Activated CD8-positive, alpha-beta memory T cell treated with anti-CD3 and anti-CD28 coated beads for 36 hours (primary cell): ENCODE measurements at regions not wholly inside any gene's neighbourhood (a gene's known extent, or its start where the extent isn't known, plus 50 kb on each side); places are given as distances from the start of the nearest gene placed in this dataset.
"Not testable (repeated sequence)": the region's sequence is repeated elsewhere in the genome, so short reads cannot be mapped to it uniquely, and the experiment has no call there.

Experiments used
- CTCF ChIA-PET: fragments of 350-600 bp; sonication (Branson Sonifier 250); formaldehyde crosslinking; loops from one replicate; lab custom pipeline; 2021; ENCODE audit warnings: antibody characterized with exemption; lab: Charles Lee
- POLR2A ChIA-PET: fragments of 350-600 bp; sonication (Branson Sonifier 250); formaldehyde crosslinking; loops from one replicate; lab custom pipeline; 2021; ENCODE audit warnings: antibody characterized with exemption; lab: Charles Lee

GRCh38 chr13:53447863-53448262 is 419.2 kb downstream of the OLFM4 start:
- ChIA-PET POLR2A (no interaction called here), CTCF (no interaction called here)

GRCh38 chr13:53452263-53452808 is 423.7 kb downstream of the OLFM4 start:
- CTCF ChIA-PET, POLR2A ChIA-PET: not testable (repeated sequence)

- ChIA-PET CTCF (no interaction called here), POLR2A (no interaction called here)
Observed at GRCh38 chr13:53460796-53461195, 432.2 kb downstream of the OLFM4 start.

- POLR2A ChIA-PET: no interaction called here
- CTCF ChIA-PET: no interaction called here
Observed at GRCh38 chr13:53463106-53463505, 434.5 kb downstream of the OLFM4 start.

- ChIA-PET CTCF (no interaction called here), POLR2A (no interaction called here)
Observed at GRCh38 chr13:53466576-53466975, 438.0 kb downstream of the OLFM4 start.

- CTCF ChIA-PET: no interaction called here
- POLR2A ChIA-PET: no interaction called here
Observed at GRCh38 chr13:53473397-53473796, 444.8 kb downstream of the OLFM4 start.

GRCh38 chr13:53474878-53475277 is 446.3 kb downstream of the OLFM4 start:
- ChIA-PET CTCF (no interaction called here), POLR2A (no interaction called here)

- ChIA-PET POLR2A (no interaction called here), CTCF (no interaction called here)
Observed at GRCh38 chr13:53490752-53491151, 462.1 kb downstream of the OLFM4 start.

GRCh38 chr13:53494406-53494805 is 465.8 kb downstream of the OLFM4 start:
- ChIA-PET CTCF (no interaction called here), POLR2A (no interaction called here)

- ChIA-PET CTCF (no interaction called here), POLR2A (no interaction called here)
Observed at GRCh38 chr13:53499576-53500133, 471.0 kb downstream of the OLFM4 start.

GRCh38 chr13:53501387-53501786 is 472.8 kb downstream of the OLFM4 start:
- ChIA-PET CTCF (no interaction called here), POLR2A (no interaction called here)

GRCh38 chr13:53507741-53508140 is 479.1 kb downstream of the OLFM4 start:
- ChIA-PET CTCF (no interaction called here), POLR2A (no interaction called here)

- ChIA-PET POLR2A (no interaction called here), CTCF (no interaction called here)
Observed at GRCh38 chr13:53512635-53513034, 484.0 kb downstream of the OLFM4 start.

- CTCF ChIA-PET: no interaction called here
- POLR2A ChIA-PET: no interaction called here
Observed at GRCh38 chr13:53513226-53513625, 484.6 kb downstream of the OLFM4 start.

- CTCF ChIA-PET: no interaction called here
- POLR2A ChIA-PET: no interaction called here
Observed at GRCh38 chr13:53520132-53520531, 491.5 kb downstream of the OLFM4 start.

GRCh38 chr13:53522034-53522433 is 493.4 kb downstream of the OLFM4 start:
- CTCF ChIA-PET: no interaction called here
- POLR2A ChIA-PET: no interaction called here

- POLR2A ChIA-PET: no interaction called here
- CTCF ChIA-PET: no interaction called here
Observed at GRCh38 chr13:53537586-53537985, 509.0 kb downstream of the OLFM4 start.

- POLR2A ChIA-PET: no interaction called here
- CTCF ChIA-PET: interaction anchor here (0.8 kb wide), 1 partner anchor 168 kb away, joined by 3 read pairs; no protein-coding TSS in a partner anchor
Observed at GRCh38 chr13:53545340-53545941, 516.8 kb downstream of the OLFM4 start.

GRCh38 chr13:53560556-53560955 is 531.9 kb downstream of the OLFM4 start:
- CTCF ChIA-PET: no interaction called here
- POLR2A ChIA-PET: no interaction called here

- ChIA-PET POLR2A (no interaction called here), CTCF (no interaction called here)
Observed at GRCh38 chr13:53562419-53562818, 533.8 kb downstream of the OLFM4 start.

GRCh38 chr13:53568491-53568890 is 539.9 kb downstream of the OLFM4 start:
- ChIA-PET CTCF (no interaction called here), POLR2A (no interaction called here)
